Stomach (tissue), 4 donors: ENCODE measurements at regions not wholly inside any gene's neighbourhood (a gene's known extent, or its start where the extent isn't known, plus 50 kb on each side); places are given as distances from the start of the nearest gene placed in this dataset.

Source experiments
- EP300 ChIP-seq: sonication (generic); formaldehyde crosslinking; IDR thresholded peaks from one replicate; pipeline ENCODE4 v1.6.1; 2017; ENCODE audit warnings: antibody characterized with exemption
- POLR2A ChIP-seq, 4 donors: fragments of 450-650 bp; IDR thresholded peaks; one replicate each; pipeline ENCODE4 v1.6.1; 2016; ENCODE audit warnings: antibody characterized with exemption in 4 of 4, control low read depth in 2 of 4, mild to moderate bottlenecking in 1 of 4, moderate library complexity in 1 of 4
- POLR2AphosphoS5 ChIP-seq, 3 donors: sonication (generic); formaldehyde crosslinking; IDR thresholded peaks; one replicate each; pipeline ENCODE4 v1.6.1; 2016; ENCODE audit warnings: antibody characterized with exemption in 3 of 3
- TF ChIP-seq, protein P1 (sequence below), 7 experiments: fragments of 450-650 bp in 4 of 7; fragments of 200-600 bp in 3 of 7; sonication (generic) in 3 of 7; IDR thresholded peaks; one replicate each; pipeline ENCODE4 v1.5.1; 2016 to 2019; ENCODE audit warnings: antibody characterized with exemption in 7 of 7, control low read depth in 2 of 7, mild to moderate bottlenecking in 1 of 7

DNA sequence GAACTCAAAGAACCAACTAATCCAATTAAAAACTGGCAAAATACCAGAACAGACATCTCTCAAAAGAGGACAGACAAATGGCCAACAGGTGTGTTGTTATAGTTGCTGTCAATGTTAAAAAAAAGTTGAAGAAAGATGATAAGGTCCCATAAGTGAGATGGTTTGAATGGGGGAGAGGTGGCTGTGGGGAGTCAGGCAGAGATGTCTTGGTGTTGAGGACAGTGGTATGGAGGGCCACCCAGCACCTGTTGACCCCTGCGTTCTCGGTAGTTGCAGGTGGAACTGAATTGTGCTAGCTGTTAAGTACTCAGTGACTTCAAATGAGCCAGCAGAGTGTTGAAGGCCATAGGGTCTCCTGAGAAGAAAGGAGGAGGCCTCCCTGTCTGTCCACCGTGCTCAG is 55.9 kb upstream of the PITX1 start:
- TF ChIP-seq, protein P1, sequence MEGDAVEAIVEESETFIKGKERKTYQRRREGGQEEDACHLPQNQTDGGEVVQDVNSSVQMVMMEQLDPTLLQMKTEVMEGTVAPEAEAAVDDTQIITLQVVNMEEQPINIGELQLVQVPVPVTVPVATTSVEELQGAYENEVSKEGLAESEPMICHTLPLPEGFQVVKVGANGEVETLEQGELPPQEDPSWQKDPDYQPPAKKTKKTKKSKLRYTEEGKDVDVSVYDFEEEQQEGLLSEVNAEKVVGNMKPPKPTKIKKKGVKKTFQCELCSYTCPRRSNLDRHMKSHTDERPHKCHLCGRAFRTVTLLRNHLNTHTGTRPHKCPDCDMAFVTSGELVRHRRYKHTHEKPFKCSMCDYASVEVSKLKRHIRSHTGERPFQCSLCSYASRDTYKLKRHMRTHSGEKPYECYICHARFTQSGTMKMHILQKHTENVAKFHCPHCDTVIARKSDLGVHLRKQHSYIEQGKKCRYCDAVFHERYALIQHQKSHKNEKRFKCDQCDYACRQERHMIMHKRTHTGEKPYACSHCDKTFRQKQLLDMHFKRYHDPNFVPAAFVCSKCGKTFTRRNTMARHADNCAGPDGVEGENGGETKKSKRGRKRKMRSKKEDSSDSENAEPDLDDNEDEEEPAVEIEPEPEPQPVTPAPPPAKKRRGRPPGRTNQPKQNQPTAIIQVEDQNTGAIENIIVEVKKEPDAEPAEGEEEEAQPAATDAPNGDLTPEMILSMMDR (IDR thresholded peaks at IDR 0.05), result no peak
- TF ChIP-seq POLR2A (IDR thresholded peaks at IDR 0.05) (no peak), POLR2AphosphoS5 (IDR thresholded peaks at IDR 0.05) (no peak), EP300 (no peak)
